ENCODE measurements at regions not wholly inside any gene's neighbourhood (a gene's known extent, or its start where the extent isn't known, plus 50 kb on each side); places are given as distances from the start of the nearest gene placed in this dataset.
"Not testable (repeated sequence)": the region's sequence is repeated elsewhere in the genome, so short reads cannot be mapped to it uniquely, and the experiment has no call there.

- no peak for DNase-seq
- TF ChIP-seq CTCF (IDR thresholded peaks at IDR 0.05; ENCODE audit: low read depth, low read length, missing control alignments), result no peak
- in situ Hi-C loops (cut with HindIII; ENCODE audit: low pct_ligation_motif_present, low sequenced_read_pairs), result no loop called here
Observed at GRCh38 chr4:72942565-72942964, 127.0 kb downstream of the COX18 start.

GRCh38 chr4:72938516-72938915 lies 131.0 kb downstream of the COX18 start:
- DNase-seq, result no peak
- in situ Hi-C loops (cut with HindIII; ENCODE audit: low pct_ligation_motif_present, low sequenced_read_pairs), result no loop called here
- H3K27me3 ChIP-seq (replicated peaks), result no peaks in the 10 kb centered on the region
- H3K27ac ChIP-seq, result no peak overlapping the region
- no peaks in the 10 kb centered on the region for H3K36me3 ChIP-seq (replicated peaks)
- TF ChIP-seq CTCF (IDR thresholded peaks at IDR 0.05; ENCODE audit: low read depth, low read length, missing control alignments), result no peak
- H3K4me3 ChIP-seq (ENCODE audit: low read depth, low read length), result no peak overlapping the region

More at GRCh38 chr4:72942565-72942964, 127.0 kb downstream of the COX18 start:
- Histone ChIP-seq H3K36me3 (replicated peaks) (no peaks in the 10 kb centered on the region), H3K27ac (no peak overlapping the region), H3K4me3 (ENCODE audit: low read depth, low read length) (no peak overlapping the region), H3K27me3 (replicated peaks) (no peaks in the 10 kb centered on the region)

GRCh38 chr4:72935462-72935861 lies 134.1 kb downstream of the COX18 start:
- Histone ChIP-seq H3K27me3 (replicated peaks) (no peaks in the 10 kb centered on the region), H3K36me3 (replicated peaks) (no peaks in the 10 kb centered on the region), H3K4me3 (ENCODE audit: low read depth, low read length) (no peak overlapping the region), H3K27ac (no peak overlapping the region)
- in situ Hi-C loops (cut with HindIII; ENCODE audit: low pct_ligation_motif_present, low sequenced_read_pairs), result no loop called here
- TF ChIP-seq CTCF (IDR thresholded peaks at IDR 0.05; ENCODE audit: low read depth, low read length, missing control alignments), result no peak
- no peak for DNase-seq

GRCh38 chr4:72933029-72933428 lies 136.5 kb downstream of the COX18 start:
- in situ Hi-C loops (cut with HindIII; ENCODE audit: low pct_ligation_motif_present, low sequenced_read_pairs), result no loop called here
- Histone ChIP-seq H3K27ac (no peak overlapping the region), H3K27me3 (replicated peaks) (no peaks in the 10 kb centered on the region), H3K36me3 (replicated peaks) (no peaks in the 10 kb centered on the region), H3K4me3 (ENCODE audit: low read depth, low read length) (no peak overlapping the region)
- TF ChIP-seq CTCF (IDR thresholded peaks at IDR 0.05; ENCODE audit: low read depth, low read length, missing control alignments), result no peak
- DNase-seq, result no peak

- no peak for DNase-seq
- Histone ChIP-seq H3K4me3 (ENCODE audit: low read depth, low read length) (no peak overlapping the region), H3K27me3 (replicated peaks) (no peaks in the 10 kb centered on the region), H3K27ac (no peak overlapping the region), H3K36me3 (replicated peaks) (no peaks in the 10 kb centered on the region)
- TF ChIP-seq CTCF (IDR thresholded peaks at IDR 0.05; ENCODE audit: low read depth, low read length, missing control alignments), result no peak
- in situ Hi-C loops (cut with HindIII; ENCODE audit: low pct_ligation_motif_present, low sequenced_read_pairs), result no loop called here
Observed at GRCh38 chr4:72931346-72931745, 138.2 kb downstream of the COX18 start.

GRCh38 chr4:72929596-72930274 lies 139.8 kb downstream of the COX18 start:
- H3K36me3 ChIP-seq (replicated peaks); DNase-seq; in situ Hi-C loops (cut with HindIII; ENCODE audit: low pct_ligation_motif_present, low sequenced_read_pairs); H3K4me3 ChIP-seq (ENCODE audit: low read depth, low read length); H3K27ac ChIP-seq; H3K27me3 ChIP-seq (replicated peaks): not testable (repeated sequence)
